Neuronal stem cell (in vitro differentiated cells): ENCODE measurements at regions not wholly inside any gene's neighbourhood (a gene's known extent, or its start where the extent isn't known, plus 50 kb on each side); places are given as distances from the start of the nearest gene placed in this dataset.

ENCODE experiments used
- DNase-seq: peaks from one replicate; pipeline ENCODE4 v3.0.0-alpha.2; 2013; ENCODE audit warnings: low spot score
- H2AFZ ChIP-seq: one replicate; pipeline ENCODE4 v1.6.1; 2013; ENCODE audit warnings: mild to moderate bottlenecking, low read length, inconsistent platforms
- H2AK5ac ChIP-seq: 2 replicates; pipeline ENCODE4 v1.6.1; 2013; ENCODE audit warnings: low read depth, mild to moderate bottlenecking, inconsistent platforms, low read length, moderate library complexity, mixed read lengths
- H2BK120ac ChIP-seq: 2 replicates; pipeline ENCODE4 v1.6.1; 2013; ENCODE audit warnings: low read depth, mild to moderate bottlenecking, inconsistent platforms, low read length, moderate library complexity, mixed read lengths
- H2BK12ac ChIP-seq: one replicate; pipeline ENCODE4 v1.6.1; 2013; ENCODE audit warnings: low read length, inconsistent platforms
- H2BK15ac ChIP-seq: 2 replicates; pipeline ENCODE4 v1.6.1; 2013; ENCODE audit warnings: mild to moderate bottlenecking, low read length, inconsistent platforms, mixed read lengths
- H2BK5ac ChIP-seq: one replicate; pipeline ENCODE4 v1.6.1; 2013; ENCODE audit warnings: inconsistent platforms, mild to moderate bottlenecking, low read length, moderate library complexity
- H3K14ac ChIP-seq: one replicate; pipeline ENCODE4 v1.6.1; 2013; ENCODE audit warnings: low read length, inconsistent platforms
- H3K18ac ChIP-seq: 2 replicates; pipeline ENCODE4 v1.6.1; 2013; ENCODE audit warnings: low read length, inconsistent platforms
- H3K23ac ChIP-seq: 2 replicates; pipeline ENCODE4 v1.6.1; 2013; ENCODE audit warnings: low read depth, mild to moderate bottlenecking, mixed read lengths, low read length, inconsistent platforms; ENCODE audit not compliant: poor library complexity
- H3K27ac ChIP-seq: replicated peaks from 3 replicates; pipeline ENCODE4 v1.5.1; 2013; ENCODE audit warnings: low read length, inconsistent platforms
- H3K27me3 ChIP-seq, 3 experiments: 2 replicates each; pipeline ENCODE4 v1.6.1; 2013; ENCODE audit warnings: low read length in 3 of 3, mild to moderate bottlenecking in 2 of 3, inconsistent platforms in 1 of 3, low read depth in 1 of 3, mixed read lengths in 1 of 3, moderate library complexity in 1 of 3; ENCODE audit not compliant: control insufficient read depth in 3 of 3, insufficient read depth in 3 of 3
- H3K36me3 ChIP-seq, 2 donors: replicated peaks in 1 of 2; 2 replicates each; pipeline ENCODE4 v1.6.1; 2013; ENCODE audit warnings: low read length in 2 of 2; ENCODE audit not compliant: control insufficient read depth in 2 of 2, insufficient read depth in 2 of 2
- H3K4ac ChIP-seq: 2 replicates; pipeline ENCODE4 v1.6.1; 2013; ENCODE audit warnings: inconsistent platforms, mild to moderate bottlenecking, low read length, moderate library complexity
- H3K4me1 ChIP-seq, 2 donors: 1 replicate in 1 of 2; 2 replicates in 1 of 2; pipeline ENCODE4 v1.6.1; 2013; ENCODE audit warnings: low read length in 2 of 2, low read depth in 1 of 2; ENCODE audit not compliant: control insufficient read depth in 2 of 2, insufficient read depth in 1 of 2
- H3K4me2 ChIP-seq: one replicate; pipeline ENCODE4 v1.6.1; 2013; ENCODE audit warnings: mild to moderate bottlenecking, low read length, inconsistent platforms; ENCODE audit not compliant: insufficient read depth, poor library complexity, severe bottlenecking
- H3K4me3 ChIP-seq, 2 donors: 2 replicates each; pipeline ENCODE4 v1.5.1; 2013; ENCODE audit warnings: low read length in 2 of 2, mild to moderate bottlenecking in 2 of 2, inconsistent platforms in 1 of 2, moderate library complexity in 1 of 2
- H3K79me1 ChIP-seq: one replicate; pipeline ENCODE4 v1.6.1; 2013; ENCODE audit warnings: low read depth, mild to moderate bottlenecking, inconsistent platforms, low read length, moderate library complexity
- H3K9ac ChIP-seq: one replicate; pipeline ENCODE4 v1.6.1; 2013; ENCODE audit warnings: mild to moderate bottlenecking, low read depth, low read length, inconsistent platforms; ENCODE audit not compliant: poor library complexity
- H3K9me3 ChIP-seq, 2 donors: replicated peaks in 1 of 2; 2 replicates each; pipeline versions ENCODE3 to v1.6.1; 2013; ENCODE audit warnings: low read length in 2 of 2, mild to moderate bottlenecking in 2 of 2, inconsistent platforms in 1 of 2, low read depth in 1 of 2, mixed read lengths in 1 of 2, moderate library complexity in 1 of 2; ENCODE audit not compliant: control insufficient read depth in 2 of 2, insufficient read depth in 1 of 2
- H4K8ac ChIP-seq: one replicate; pipeline ENCODE4 v1.6.1; 2013; ENCODE audit warnings: low read depth, mild to moderate bottlenecking, inconsistent platforms, low read length, moderate library complexity
- H4K91ac ChIP-seq: one replicate; pipeline ENCODE4 v1.6.1; 2013; ENCODE audit warnings: low read length, low read depth, mild to moderate bottlenecking, inconsistent platforms; ENCODE audit not compliant: poor library complexity
- WGBS, 2 donors: extraction: QIAGEN DNeasy Blood & Tissue Kit; methylation state at CpG; one replicate each; pipeline ENCODE4 v1.1.7; 2013; ENCODE audit warnings: missing lambda C conversion rate in 2 of 2, mixed read lengths in 1 of 2; ENCODE audit not compliant: insufficient read length in 2 of 2, insufficient replicate concordance in 1 of 2; ENCODE audit errors: extremely low coverage in 2 of 2; 5-methylcytosine and 5-hydroxymethylcytosine counted together

DNA sequence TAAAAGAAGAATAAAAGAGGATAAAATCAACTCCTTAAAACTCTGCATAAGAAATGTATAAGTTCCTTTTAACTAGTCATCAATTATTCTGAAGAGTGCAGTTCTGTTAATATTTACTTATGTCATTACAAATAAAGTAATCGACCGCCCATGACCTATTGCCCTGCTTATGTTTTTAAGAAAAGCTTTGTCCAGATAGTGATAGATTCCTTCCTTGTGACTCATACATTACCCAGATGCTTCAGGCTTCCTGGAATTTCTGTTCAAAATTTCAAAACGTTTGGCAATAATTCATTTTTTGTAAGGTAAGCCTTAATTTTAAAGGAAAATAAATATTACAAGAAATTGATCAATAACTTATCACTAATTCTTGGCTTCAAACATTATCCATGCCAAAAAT is 918.2 kb upstream of the ADGRL2 start:
- H2BK5ac ChIP-seq = no peak overlapping the region
- no peak overlapping the region for H3K4ac ChIP-seq
- H4K91ac ChIP-seq = no peak overlapping the region
- no peaks in the 10 kb centered on the region for H3K4me1 ChIP-seq
- H2AFZ ChIP-seq = no peak overlapping the region
- H3K36me3 ChIP-seq = no peaks in the 10 kb centered on the region
- H2AK5ac ChIP-seq = no peak overlapping the region
- H3K9me3 ChIP-seq = no peaks in the 10 kb centered on the region
- no peak overlapping the region for H2BK15ac ChIP-seq
- no peak overlapping the region for H3K18ac ChIP-seq
- DNase-seq = no peak
- no peak overlapping the region for H2BK12ac ChIP-seq
- no peak overlapping the region for H3K4me2 ChIP-seq
- no peak overlapping the region for H2BK120ac ChIP-seq
- H3K23ac ChIP-seq = no peak overlapping the region
- H3K79me1 ChIP-seq = no peaks in the 10 kb centered on the region
- no peak overlapping the region for H3K27ac ChIP-seq
- H3K14ac ChIP-seq = no peak overlapping the region
- no peak overlapping the region for H4K8ac ChIP-seq
- no peak overlapping the region for H3K9ac ChIP-seq
- H3K4me3 ChIP-seq = no peak overlapping the region
- no peaks in the 10 kb centered on the region for H3K27me3 ChIP-seq
- WGBS, 2 donors = no CpG with 5 or more reads among the region's 3 CpGs

DNA sequence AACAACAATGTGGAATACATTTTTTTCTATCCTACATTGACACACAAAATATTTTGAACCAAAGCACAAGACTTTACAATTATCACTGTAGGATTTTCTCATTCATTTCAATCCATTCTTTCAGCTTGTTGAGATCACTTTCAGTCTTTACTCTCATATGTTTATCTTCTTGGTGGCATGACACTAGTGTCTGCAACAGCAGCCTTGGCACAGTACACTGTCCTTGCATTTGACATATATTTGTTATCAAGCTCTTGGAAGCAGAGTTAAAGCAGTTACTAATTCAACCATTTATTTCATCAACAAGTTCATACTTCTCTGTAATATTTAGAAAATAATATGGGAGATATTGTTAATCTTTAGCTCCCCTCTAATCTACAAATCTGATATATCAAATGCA is 922.4 kb upstream of the ADGRL2 start:
- Histone ChIP-seq H3K27ac (no peak overlapping the region), H3K14ac (no peak overlapping the region), H3K79me1 (no peaks in the 10 kb centered on the region), H3K23ac (no peak overlapping the region), H2BK120ac (no peak overlapping the region), H3K4ac (no peak overlapping the region), H3K9ac (no peak overlapping the region), H4K91ac (no peak overlapping the region), H4K8ac (no peak overlapping the region), H2AK5ac (no peak overlapping the region), H2BK15ac (no peak overlapping the region), H3K27me3 (no peaks in the 10 kb centered on the region), H3K9me3 (no peaks in the 10 kb centered on the region), H2AFZ (no peak overlapping the region), H3K18ac (no peak overlapping the region), H3K4me3 (no peak overlapping the region), H2BK12ac (no peak overlapping the region), H3K4me2 (no peak overlapping the region), H2BK5ac (no peak overlapping the region), H3K36me3 (no peaks in the 10 kb centered on the region), H3K4me1 (no peaks in the 10 kb centered on the region)
- no peak for DNase-seq

DNA sequence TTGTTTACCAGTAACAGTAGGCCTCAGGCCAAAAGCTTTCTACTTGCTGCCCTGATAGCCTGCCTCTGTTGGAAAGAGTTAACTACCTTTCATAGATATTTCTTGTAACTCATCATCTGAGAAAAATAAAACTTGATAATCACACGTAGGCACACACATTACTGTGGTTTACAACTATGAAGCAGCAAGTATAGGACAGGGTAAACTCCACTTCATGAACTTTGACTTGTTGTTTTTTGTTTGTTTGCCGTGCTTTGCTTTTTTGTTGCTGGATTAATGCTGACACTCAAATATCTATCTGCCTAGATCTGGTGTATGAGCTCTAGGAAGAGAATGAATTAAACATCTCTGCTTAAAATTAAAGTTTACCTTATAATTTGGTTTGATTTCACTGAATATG is 924.7 kb upstream of the ADGRL2 start:
- H4K91ac ChIP-seq = no peak overlapping the region
- H3K18ac ChIP-seq = no peak overlapping the region
- no peak overlapping the region for H2AK5ac ChIP-seq
- H3K9ac ChIP-seq = no peak overlapping the region
- no peak overlapping the region for H3K27ac ChIP-seq
- no peak overlapping the region for H3K4me2 ChIP-seq
- H4K8ac ChIP-seq = no peak overlapping the region
- DNase-seq = no peak
- no peaks in the 10 kb centered on the region for H3K36me3 ChIP-seq
- no peak overlapping the region for H3K4ac ChIP-seq
- no CpG with 5 or more reads among the region's 2 CpGs for WGBS, 2 donors
- H3K14ac ChIP-seq = no peak overlapping the region
- H2BK15ac ChIP-seq = no peak overlapping the region
- no peaks in the 10 kb centered on the region for H3K27me3 ChIP-seq
- no peak overlapping the region for H3K23ac ChIP-seq
- no peak overlapping the region for H2BK120ac ChIP-seq
- H2AFZ ChIP-seq = no peak overlapping the region
- H2BK5ac ChIP-seq = no peak overlapping the region
- no peaks in the 10 kb centered on the region for H3K9me3 ChIP-seq
- H3K79me1 ChIP-seq = no peaks in the 10 kb centered on the region
- no peaks in the 10 kb centered on the region for H3K4me1 ChIP-seq
- no peak overlapping the region for H2BK12ac ChIP-seq
- no peak overlapping the region for H3K4me3 ChIP-seq

DNA sequence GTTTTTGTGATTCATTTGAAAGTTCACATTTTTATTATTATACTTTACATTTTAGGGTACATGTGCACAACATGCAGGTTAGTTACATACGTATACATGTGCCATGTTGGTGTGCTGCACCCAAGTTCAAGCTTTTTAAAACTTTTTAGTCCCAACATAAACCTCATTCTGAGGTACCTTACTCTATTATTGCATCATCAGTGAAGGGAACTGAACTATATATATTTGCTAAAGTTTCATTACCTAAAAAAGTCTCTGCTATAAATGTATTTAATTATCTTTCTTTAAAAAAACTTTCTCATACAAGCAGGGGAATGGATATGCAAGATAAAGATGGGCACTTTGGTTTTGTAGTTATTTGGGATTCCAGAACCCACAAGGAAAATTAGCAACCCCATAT is 931.4 kb upstream of the ADGRL2 start:
- no peaks in the 10 kb centered on the region for H3K79me1 ChIP-seq
- H3K23ac ChIP-seq = no peak overlapping the region
- no peak overlapping the region for H4K91ac ChIP-seq
- H3K4me1 ChIP-seq = no peaks in the 10 kb centered on the region
- no peak overlapping the region for H2BK15ac ChIP-seq
- H3K9me3 ChIP-seq = no peaks in the 10 kb centered on the region
- H2BK12ac ChIP-seq = no peak overlapping the region
- H3K27ac ChIP-seq = no peak overlapping the region
- no peak overlapping the region for H2AFZ ChIP-seq
- H3K14ac ChIP-seq = no peak overlapping the region
- DNase-seq = no peak
- no peak overlapping the region for H2BK5ac ChIP-seq
- no peaks in the 10 kb centered on the region for H3K27me3 ChIP-seq
- H3K4me2 ChIP-seq = no peak overlapping the region
- H3K18ac ChIP-seq = no peak overlapping the region
- WGBS, 2 donors = no CpG with 5 or more reads among the region's 1 CpG
- no peak overlapping the region for H2BK120ac ChIP-seq
- H3K4ac ChIP-seq = no peak overlapping the region
- no peak overlapping the region for H3K4me3 ChIP-seq
- H4K8ac ChIP-seq = no peak overlapping the region
- H2AK5ac ChIP-seq = no peak overlapping the region
- no peaks in the 10 kb centered on the region for H3K36me3 ChIP-seq
- H3K9ac ChIP-seq = no peak overlapping the region
